A673 (cell line): ENCODE measurements at regions not wholly inside any gene's neighbourhood (a gene's known extent, or its start where the extent isn't known, plus 50 kb on each side); places are given as distances from the start of the nearest gene placed in this dataset.

Experiments used
- BruUV-seq: library from RNA; stranded (reverse); fragments of 400-500 nt; replicated peaks from 2 replicates; lab custom pipeline; 2021; lab: Mats Ljungman, UMichigan
- CTCF ChIA-PET: fragments of 300-600 bp; sonication (Branson Sonifier 250); formaldehyde crosslinking; loops from one replicate; lab custom pipeline; 2022; ENCODE audit warnings: antibody characterized with exemption; lab: Charles Lee
- POLR2A ChIA-PET: fragments of 300-600 bp; sonication (Branson Sonifier 250); formaldehyde crosslinking; loops from one replicate; lab custom pipeline; 2022; ENCODE audit warnings: antibody characterized with exemption; ENCODE audit not compliant: low non-redundant PET; lab: Charles Lee
- DNase-seq: peaks from one replicate; pipeline ENCODE4 v3.0.0-alpha.2; 2015; ENCODE audit warnings: low spot score
- H3K27ac ChIP-seq: fragments of 200-600 bp; sonication (generic); 2 replicates; pipeline ENCODE4 v1.5.1; 2016; ENCODE audit warnings: mixed run types, low read depth, mild to moderate bottlenecking, mixed read lengths, antibody characterized with exemption, low read length; ENCODE audit not compliant: poor library complexity, severe bottlenecking
- H3K27me3 ChIP-seq: fragments of 200-600 bp; sonication (generic); replicated peaks from 2 replicates; pipeline ENCODE4 v1.6.1; 2017; ENCODE audit warnings: mixed run types, low read depth, mild to moderate bottlenecking, mixed read lengths, antibody characterized with exemption, low read length; ENCODE audit not compliant: insufficient read depth, poor library complexity
- H3K36me3 ChIP-seq: fragments of 200-600 bp; sonication (generic); 2 replicates; pipeline ENCODE4 v1.6.1; 2016; ENCODE audit warnings: mixed run types, mild to moderate bottlenecking, mixed read lengths, antibody characterized with exemption, low read length; ENCODE audit not compliant: insufficient read depth, poor library complexity, severe bottlenecking
- H3K4me1 ChIP-seq: fragments of 200-600 bp; sonication (generic); 2 replicates; pipeline ENCODE4 v1.6.1; 2017; ENCODE audit warnings: mixed run types, mild to moderate bottlenecking, mixed read lengths, antibody characterized with exemption, low read length; ENCODE audit not compliant: insufficient read depth, poor library complexity, severe bottlenecking
- H3K4me3 ChIP-seq: fragments of 200-600 bp; sonication (generic); 2 replicates; pipeline ENCODE4 v1.5.1; 2016; ENCODE audit warnings: low read depth, mixed run types, mild to moderate bottlenecking, mixed read lengths, low read length; ENCODE audit not compliant: poor library complexity, severe bottlenecking
- H3K9me3 ChIP-seq: fragments of 200-600 bp; sonication (generic); 2 replicates; pipeline ENCODE4 v1.6.1; 2016; ENCODE audit warnings: mixed run types, low read depth, mild to moderate bottlenecking, mixed read lengths, antibody characterized with exemption, low read length; ENCODE audit not compliant: poor library complexity, severe bottlenecking
- CTCF ChIP-seq: fragments of 300-800, 200-600 bp; sonication (generic); conservative IDR thresholded peaks from 2 replicates; pipeline ENCODE4 v1.5.1; 2017; ENCODE audit warnings: low read depth, mild to moderate bottlenecking, antibody characterized with exemption, low read length, moderate library complexity, mixed read lengths
- EZH2 ChIP-seq: fragments of 200-600 bp; sonication (generic); IDR thresholded peaks from 2 replicates; pipeline ENCODE4 v1.6.1; 2017; ENCODE audit warnings: borderline replicate concordance, low read depth, mild to moderate bottlenecking, mixed read lengths, antibody characterized with exemption, low read length; ENCODE audit not compliant: poor library complexity, severe bottlenecking
- intact Hi-C: fragments of 100-400 bp; cut with micrococcal nuclease; formaldehyde crosslinking; loops from one replicate; pipeline ENCODE4 v1.10.0; 2022; ENCODE audit not compliant: unreplicated experiment

GRCh38 chr6:22657352-22657980 is 88.1 kb downstream of the HDGFL1 start:
- no peaks in the 10 kb centered on the region for H3K27me3 ChIP-seq
- ChIA-PET CTCF (no interaction called here), POLR2A (no interaction called here)
- DNase-seq = no peak
- no peak overlapping the region for H3K27ac ChIP-seq
- no peak overlapping the region for H3K4me3 ChIP-seq
- H3K4me1 ChIP-seq = no peaks in the 10 kb centered on the region
- BruUV-seq = no TSS peak
- intact Hi-C loops = no loop called here
- H3K9me3 ChIP-seq = no peaks in the 10 kb centered on the region
- H3K36me3 ChIP-seq = no peaks in the 10 kb centered on the region
- TF ChIP-seq EZH2 (no peak), CTCF (no peak)

DNA sequence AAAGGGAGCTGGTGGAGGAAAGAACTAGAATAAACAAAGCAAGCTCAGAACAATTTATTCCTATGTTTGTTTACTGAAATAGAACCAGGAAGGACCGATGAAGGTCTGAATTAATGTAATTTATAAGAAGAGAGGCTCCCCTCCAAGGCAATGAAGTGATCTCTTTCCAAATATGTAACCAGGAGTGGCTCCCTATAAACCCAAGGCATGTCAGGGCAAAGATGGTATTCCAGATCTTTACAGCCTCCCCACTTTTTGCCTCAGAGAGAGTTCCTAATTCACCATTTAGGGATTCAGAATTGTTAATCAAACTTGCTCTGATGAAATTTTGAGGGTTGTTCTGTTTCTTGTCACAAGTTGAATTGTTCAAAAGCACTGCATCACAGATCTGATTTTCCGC is 88.8 kb downstream of the HDGFL1 start:
- TF ChIP-seq EZH2 (no peak), CTCF (no peak)

DNA sequence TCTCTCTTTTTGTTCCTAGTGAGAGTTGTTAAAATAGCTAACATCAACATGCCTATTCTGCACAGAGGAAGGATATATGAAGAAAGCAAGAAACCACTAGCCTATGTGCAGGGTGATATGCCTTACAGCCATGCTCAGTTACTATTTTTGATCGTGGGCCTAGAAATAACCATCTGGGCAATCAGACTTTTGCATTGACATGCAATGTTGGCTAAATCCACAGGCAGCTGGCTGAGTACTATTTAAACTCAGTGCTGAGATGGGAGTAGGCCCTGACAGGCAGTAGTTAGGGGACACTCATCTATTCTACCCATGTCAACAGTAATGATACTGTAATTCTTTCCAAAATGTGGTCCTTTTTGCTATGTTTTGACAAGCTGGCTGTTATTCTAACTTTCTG is 89.6 kb downstream of the HDGFL1 start:
- ChIA-PET CTCF (no interaction called here), POLR2A (no interaction called here)

More for the DNA sequence above, 88.8 kb downstream of the HDGFL1 start:
- Histone ChIP-seq H3K36me3 (no peaks in the 10 kb centered on the region), H3K27me3 (no peaks in the 10 kb centered on the region), H3K27ac (no peak overlapping the region), H3K4me1 (no peaks in the 10 kb centered on the region), H3K4me3 (no peak overlapping the region), H3K9me3 (no peaks in the 10 kb centered on the region)
- DNase-seq = no peak
- intact Hi-C loops = no loop called here
- POLR2A ChIA-PET = no interaction called here
- BruUV-seq = no TSS peak
- CTCF ChIA-PET = no interaction called here

More for the DNA sequence above, 89.6 kb downstream of the HDGFL1 start:
- H3K9me3 ChIP-seq = no peaks in the 10 kb centered on the region
- intact Hi-C loops = no loop called here
- no peak for TF ChIP-seq CTCF
- no TSS peak for BruUV-seq
- H3K27me3 ChIP-seq = no peaks in the 10 kb centered on the region
- no peaks in the 10 kb centered on the region for H3K36me3 ChIP-seq
- H3K4me1 ChIP-seq = no peaks in the 10 kb centered on the region
- no peak overlapping the region for H3K4me3 ChIP-seq
- no peak overlapping the region for H3K27ac ChIP-seq
- no peak for DNase-seq
